ENCODE measurements at regions not wholly inside any gene's neighbourhood (a gene's known extent, or its start where the extent isn't known, plus 50 kb on each side); places are given as distances from the start of the nearest gene placed in this dataset.

DNA sequence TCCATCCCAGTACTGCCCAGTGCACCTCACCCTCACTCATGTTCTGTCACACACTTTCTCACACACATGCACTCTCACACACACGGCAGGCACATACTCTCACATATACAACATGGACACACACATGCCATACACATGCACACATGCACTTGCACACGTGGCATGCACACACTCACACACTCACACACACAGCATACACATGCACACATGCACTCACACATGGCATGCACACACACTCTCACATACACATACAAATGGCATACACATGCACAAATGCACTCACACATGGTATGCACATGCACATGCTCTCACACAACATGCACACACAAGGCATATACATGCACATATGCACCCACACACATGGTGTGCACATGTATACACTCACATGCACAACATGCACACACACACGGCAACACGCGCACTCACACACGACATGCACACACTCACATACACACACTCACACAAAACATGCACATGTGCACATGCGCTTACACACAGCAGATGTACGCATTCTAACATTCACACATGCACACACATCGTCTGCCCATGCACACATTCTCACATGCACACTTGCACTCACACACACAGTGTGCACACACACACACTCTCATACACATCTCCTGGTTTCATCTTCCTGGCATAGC lies 131.7 kb upstream of the THBS2 start:
- Histone ChIP-seq H3K4me1 (ENCODE audit: insufficient read depth, insufficient read length) (peaks cover 7% of the 10 kb centered on the region), H3K9me3 (ENCODE audit: insufficient read depth, low read length) (peaks cover 9% of the 10 kb centered on the region; the same call in 1 of the 2 replicates), H3K27me3 (ENCODE audit: insufficient read depth, insufficient read length) (peaks cover 6% of the 10 kb centered on the region), H3K36me3 (ENCODE audit: insufficient read depth, insufficient read length, low read length) (no peaks in the 10 kb centered on the region), H3K4me3 (ENCODE audit: insufficient read length, low read depth) (no peak overlapping the region), H3K9ac (ENCODE audit: insufficient read length, low read depth) (peak overlapping the region; percentile 21)
- no peak for DNase-seq (ENCODE audit: low read depth, low spot score)
- no peak for TF ChIP-seq SUZ12 (IDR thresholded peaks at IDR 0.05; ENCODE audit: extremely low read depth, insufficient read depth, insufficient read length)
- no peak for TF ChIP-seq YY1 (IDR thresholded peaks at IDR 0.05; ENCODE audit: insufficient read depth, insufficient read length)
- no peak for TF ChIP-seq ZNF274 (IDR thresholded peaks at IDR 0.05; ENCODE audit: low read depth, low read length)

DNA sequence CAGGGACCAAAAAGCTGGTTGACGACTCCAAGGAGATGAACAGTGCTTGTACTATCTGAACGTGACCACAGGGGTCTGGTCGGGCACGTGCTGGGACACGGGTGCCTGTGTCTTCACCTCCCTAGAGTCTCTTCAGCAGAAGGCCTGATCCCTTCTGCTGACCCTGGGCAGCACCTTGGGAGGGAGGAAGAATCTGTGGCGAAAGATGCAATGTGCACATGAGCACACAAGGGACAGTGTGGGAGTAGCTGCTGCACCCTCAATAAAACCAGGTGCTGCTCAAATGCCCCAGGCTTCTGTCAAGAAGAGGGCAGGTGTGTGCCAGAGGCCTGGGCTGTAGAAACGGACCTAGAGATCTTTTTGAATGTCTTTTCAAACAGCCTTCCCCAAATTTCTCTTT lies 130.6 kb upstream of the THBS2 start:
- Histone ChIP-seq H3K36me3 (ENCODE audit: insufficient read depth, insufficient read length, low read length) (no peaks in the 10 kb centered on the region), H3K9ac (ENCODE audit: insufficient read length, low read depth) (no peak overlapping the region), H3K9me3 (ENCODE audit: insufficient read depth, low read length) (peaks cover under 1% of the 10 kb centered on the region; the same call in 1 of the 2 replicates), H3K27me3 (ENCODE audit: insufficient read depth, insufficient read length) (peaks cover 6% of the 10 kb centered on the region), H3K4me3 (ENCODE audit: insufficient read length, low read depth) (no peak overlapping the region), H3K4me1 (ENCODE audit: insufficient read depth, insufficient read length) (peaks cover 7% of the 10 kb centered on the region)
- DNase-seq (ENCODE audit: low read depth, low spot score), result no peak
- TF ChIP-seq YY1 (IDR thresholded peaks at IDR 0.05; ENCODE audit: insufficient read depth, insufficient read length), result no peak
- no peak for TF ChIP-seq SUZ12 (IDR thresholded peaks at IDR 0.05; ENCODE audit: extremely low read depth, insufficient read depth, insufficient read length)
- TF ChIP-seq ZNF274 (IDR thresholded peaks at IDR 0.05; ENCODE audit: low read depth, low read length), result no peak

DNA sequence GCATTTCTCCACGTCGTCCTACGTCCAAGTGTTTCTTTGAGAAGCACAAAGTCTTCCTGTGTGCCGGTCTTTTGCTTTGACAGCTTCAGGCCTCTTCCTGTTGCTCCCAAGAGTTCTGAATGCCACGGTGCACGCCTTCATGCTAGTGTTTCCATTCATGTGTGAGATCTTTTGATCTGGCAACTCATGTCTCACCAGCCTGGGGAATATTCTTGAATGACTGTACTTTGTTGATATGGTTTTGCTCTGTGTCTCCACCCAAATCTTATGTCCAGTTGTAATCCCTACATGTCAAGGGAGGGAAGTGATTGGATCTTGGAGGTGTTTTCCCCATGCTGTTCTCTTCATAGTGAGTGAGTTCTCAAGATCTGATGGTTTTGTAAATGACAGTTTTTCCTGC lies 129.6 kb upstream of the THBS2 start:
- no peak overlapping the region for H3K4me3 ChIP-seq (ENCODE audit: insufficient read length, low read depth)
- no peaks in the 10 kb centered on the region for H3K9me3 ChIP-seq (ENCODE audit: insufficient read depth, low read length)
- peaks cover 6% of the 10 kb centered on the region for H3K27me3 ChIP-seq (ENCODE audit: insufficient read depth, insufficient read length)
- no peak for TF ChIP-seq ZNF274 (IDR thresholded peaks at IDR 0.05; ENCODE audit: low read depth, low read length)
- TF ChIP-seq YY1 (IDR thresholded peaks at IDR 0.05; ENCODE audit: insufficient read depth, insufficient read length), result no peak
- no peak for TF ChIP-seq SUZ12 (IDR thresholded peaks at IDR 0.05; ENCODE audit: extremely low read depth, insufficient read depth, insufficient read length)
- DNase-seq (ENCODE audit: low read depth, low spot score), result no peak
- no peaks in the 10 kb centered on the region for H3K36me3 ChIP-seq (ENCODE audit: insufficient read depth, insufficient read length, low read length)
- H3K9ac ChIP-seq (ENCODE audit: insufficient read length, low read depth), result no peak overlapping the region
- peaks cover 7% of the 10 kb centered on the region for H3K4me1 ChIP-seq (ENCODE audit: insufficient read depth, insufficient read length)

DNA sequence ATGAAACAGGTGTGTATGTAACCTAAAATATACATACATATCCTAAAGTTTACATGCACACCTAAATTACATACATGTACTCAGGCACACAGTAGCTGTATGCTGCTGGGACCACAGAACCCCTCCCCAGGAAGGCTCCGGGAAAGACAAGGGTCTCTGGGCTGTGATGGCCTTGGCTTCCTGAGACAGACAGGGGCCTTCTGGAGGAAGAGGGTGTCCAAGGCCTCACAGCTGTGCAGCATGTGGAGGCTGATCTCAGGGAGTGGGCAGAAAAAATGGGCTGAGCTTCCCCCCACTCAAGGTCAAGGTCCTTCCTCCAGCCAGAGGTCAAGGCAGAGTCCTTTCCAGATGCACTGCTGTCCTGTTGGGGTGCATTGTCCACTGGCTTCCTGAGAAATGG lies 129.1 kb upstream of the THBS2 start:
- Histone ChIP-seq H3K9me3 (ENCODE audit: insufficient read depth, low read length) (no peaks in the 10 kb centered on the region; the same call in 1 of the 2 replicates), H3K36me3 (ENCODE audit: insufficient read depth, insufficient read length, low read length) (no peaks in the 10 kb centered on the region), H3K4me1 (ENCODE audit: insufficient read depth, insufficient read length) (peaks cover 7% of the 10 kb centered on the region), H3K27me3 (ENCODE audit: insufficient read depth, insufficient read length) (peaks cover 6% of the 10 kb centered on the region), H3K4me3 (ENCODE audit: insufficient read length, low read depth) (no peak overlapping the region), H3K9ac (ENCODE audit: insufficient read length, low read depth) (no peak overlapping the region)
- no peak for DNase-seq (ENCODE audit: low read depth, low spot score)
- TF ChIP-seq SUZ12 (IDR thresholded peaks at IDR 0.05; ENCODE audit: extremely low read depth, insufficient read depth, insufficient read length), result no peak
- no peak for TF ChIP-seq ZNF274 (IDR thresholded peaks at IDR 0.05; ENCODE audit: low read depth, low read length)
- no peak for TF ChIP-seq YY1 (IDR thresholded peaks at IDR 0.05; ENCODE audit: insufficient read depth, insufficient read length)

DNA sequence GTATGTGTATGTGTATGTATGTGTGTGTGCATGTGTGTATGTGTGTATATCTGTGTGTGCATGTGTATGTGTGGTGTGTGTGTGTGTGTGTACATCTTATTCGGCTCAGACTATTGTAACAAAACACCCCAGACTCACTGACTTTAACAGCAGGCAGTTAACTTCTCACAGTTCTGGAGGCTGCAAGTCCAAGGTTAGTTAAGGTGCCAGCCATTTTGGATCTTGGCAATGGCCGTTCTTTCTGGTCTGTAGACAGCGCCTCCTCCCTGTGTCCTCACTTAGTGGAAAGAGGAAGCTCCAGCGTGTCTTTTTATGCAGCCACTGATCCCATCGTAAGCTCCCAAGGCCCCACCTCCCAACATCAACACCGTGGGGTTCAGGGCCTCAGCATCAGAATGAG lies 128.3 kb upstream of the THBS2 start:
- Histone ChIP-seq H3K36me3 (ENCODE audit: insufficient read depth, insufficient read length, low read length) (no peaks in the 10 kb centered on the region), H3K4me1 (ENCODE audit: insufficient read depth, insufficient read length) (peaks cover 7% of the 10 kb centered on the region), H3K27me3 (ENCODE audit: insufficient read depth, insufficient read length) (peaks cover 6% of the 10 kb centered on the region), H3K9ac (ENCODE audit: insufficient read length, low read depth) (no peak overlapping the region), H3K4me3 (ENCODE audit: insufficient read length, low read depth) (no peak overlapping the region), H3K9me3 (ENCODE audit: insufficient read depth, low read length) (no peaks in the 10 kb centered on the region; the same call in 1 of the 2 replicates)
- no peak for DNase-seq (ENCODE audit: low read depth, low spot score)
- TF ChIP-seq YY1 (IDR thresholded peaks at IDR 0.05; ENCODE audit: insufficient read depth, insufficient read length) (no peak), ZNF274 (IDR thresholded peaks at IDR 0.05; ENCODE audit: low read depth, low read length) (no peak)

DNA sequence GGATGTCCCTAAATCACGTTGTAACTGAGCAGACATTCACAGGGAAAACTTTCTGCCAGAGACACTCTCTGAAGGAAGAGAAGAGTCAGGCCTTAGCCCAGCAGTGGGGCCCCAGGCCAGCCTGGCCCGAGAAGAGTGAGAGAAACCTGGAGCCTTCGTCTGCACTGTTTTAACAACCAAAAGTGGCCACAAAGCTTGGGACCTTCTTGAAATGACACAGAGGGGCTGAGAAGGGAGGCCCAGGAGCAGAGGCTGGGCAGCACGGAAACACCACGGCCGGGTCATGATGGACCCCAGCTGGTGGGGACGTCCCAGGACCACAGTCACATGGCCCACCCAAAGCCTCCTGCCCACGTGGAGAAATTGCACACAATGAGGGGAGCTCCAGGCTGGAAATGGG lies 126.8 kb upstream of the THBS2 start:
- peaks cover 4% of the 10 kb centered on the region for H3K27me3 ChIP-seq (ENCODE audit: insufficient read depth, insufficient read length)
- H3K9ac ChIP-seq (ENCODE audit: insufficient read length, low read depth), result no peak overlapping the region
- TF ChIP-seq SUZ12 (IDR thresholded peaks at IDR 0.05; ENCODE audit: extremely low read depth, insufficient read depth, insufficient read length), result no peak
- no peak for TF ChIP-seq ZNF274 (IDR thresholded peaks at IDR 0.05; ENCODE audit: low read depth, low read length)
- no peak for TF ChIP-seq YY1 (IDR thresholded peaks at IDR 0.05; ENCODE audit: insufficient read depth, insufficient read length)
- H3K9me3 ChIP-seq (ENCODE audit: insufficient read depth, low read length), result peaks cover 11% of the 10 kb centered on the region; the same call in 1 of the 2 replicates
- H3K4me1 ChIP-seq (ENCODE audit: insufficient read depth, insufficient read length), result peaks cover 3% of the 10 kb centered on the region
- no peak overlapping the region for H3K4me3 ChIP-seq (ENCODE audit: insufficient read length, low read depth)
- no peak for DNase-seq (ENCODE audit: low read depth, low spot score)
- no peaks in the 10 kb centered on the region for H3K36me3 ChIP-seq (ENCODE audit: insufficient read depth, insufficient read length, low read length)

DNA sequence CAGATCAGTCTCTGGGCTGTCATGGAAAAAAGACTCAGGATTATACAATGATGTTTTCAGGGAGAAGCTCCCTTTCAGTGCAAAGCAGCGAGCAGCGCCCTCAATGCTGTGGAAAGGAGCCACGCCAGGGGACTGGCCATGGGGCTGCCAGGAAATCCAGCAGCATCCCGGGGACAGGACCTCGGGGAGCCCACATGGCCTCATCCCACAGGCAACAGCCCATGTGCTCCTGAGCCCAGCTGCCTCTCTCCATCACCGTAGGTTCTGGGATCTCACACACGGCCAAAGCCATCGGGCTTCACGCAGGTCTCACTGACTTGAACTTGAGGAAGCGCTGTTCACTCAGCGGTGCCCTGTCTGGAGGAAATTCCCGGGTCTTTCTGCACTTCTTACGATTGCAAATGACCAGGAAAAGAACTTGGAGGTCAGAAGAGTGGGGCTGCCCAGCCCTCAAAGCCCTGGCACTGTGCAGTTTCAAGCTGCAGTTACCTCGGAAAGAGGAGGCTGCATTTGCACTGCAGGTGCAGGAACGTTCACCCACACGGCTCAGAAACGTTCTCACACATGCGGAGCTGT lies 125.9 kb upstream of the THBS2 start:
- Histone ChIP-seq H3K9ac (ENCODE audit: insufficient read length, low read depth) (no peak overlapping the region), H3K27me3 (ENCODE audit: insufficient read depth, insufficient read length) (no peaks in the 10 kb centered on the region), H3K4me3 (ENCODE audit: insufficient read length, low read depth) (no peak overlapping the region), H3K36me3 (ENCODE audit: insufficient read depth, insufficient read length, low read length) (no peaks in the 10 kb centered on the region), H3K4me1 (ENCODE audit: insufficient read depth, insufficient read length) (no peaks in the 10 kb centered on the region), H3K9me3 (ENCODE audit: insufficient read depth, low read length) (peaks cover 16% of the 10 kb centered on the region; the same call in 1 of the 2 replicates)
- TF ChIP-seq YY1 (IDR thresholded peaks at IDR 0.05; ENCODE audit: insufficient read depth, insufficient read length) (no peak), ZNF274 (IDR thresholded peaks at IDR 0.05; ENCODE audit: low read depth, low read length) (no peak), SUZ12 (IDR thresholded peaks at IDR 0.05; ENCODE audit: extremely low read depth, insufficient read depth, insufficient read length) (no peak)
- no peak for DNase-seq (ENCODE audit: low read depth, low spot score)

Measured in NT2/D1 (cell line).